Neural cell (in vitro differentiated cells): ENCODE measurements at regions not wholly inside any gene's neighbourhood (a gene's known extent, or its start where the extent isn't known, plus 50 kb on each side); places are given as distances from the start of the nearest gene placed in this dataset.

ENCODE experiments used
- EP300 ChIP-seq: fragments of 450-650 bp; conservative IDR thresholded peaks from 2 replicates; pipeline ENCODE4 v1.6.1; 2014; ENCODE audit warnings: antibody characterized with exemption, mild to moderate bottlenecking, moderate library complexity; ENCODE audit not compliant: poor library complexity, severe bottlenecking
- EZH2 ChIP-seq: fragments of 200-600, 300-800 bp; shearing (Covaris generic), sonication (generic); IDR thresholded peaks from 2 replicates; pipeline ENCODE4 v1.6.1; 2014; ENCODE audit warnings: antibody characterized with exemption, low read length, borderline replicate concordance, mild to moderate bottlenecking; ENCODE audit not compliant: insufficient read depth, poor library complexity, severe bottlenecking
- MXI1 ChIP-seq: fragments of 450-650 bp; conservative IDR thresholded peaks from 2 replicates; pipeline ENCODE4 v1.6.1; 2014; ENCODE audit warnings: antibody characterized with exemption, mild to moderate bottlenecking; ENCODE audit not compliant: poor library complexity, severe bottlenecking
- POLR2AphosphoS5 ChIP-seq: IDR thresholded peaks from 2 replicates; pipeline ENCODE4 v1.6.1; 2012
- RAD21 ChIP-seq: fragments of 450-650 bp; conservative IDR thresholded peaks from 2 replicates; pipeline ENCODE4 v1.6.1; 2014; ENCODE audit warnings: antibody characterized with exemption, mild to moderate bottlenecking, moderate library complexity
- REST ChIP-seq: IDR thresholded peaks from 2 replicates; pipeline ENCODE4 v1.6.1; 2012; ENCODE audit warnings: borderline replicate concordance
- SMC3 ChIP-seq: fragments of 450-650 bp; conservative IDR thresholded peaks from 2 replicates; pipeline ENCODE4 v1.6.1; 2014; ENCODE audit warnings: antibody characterized with exemption, mild to moderate bottlenecking, moderate library complexity; ENCODE audit not compliant: poor library complexity
- TAF1 ChIP-seq: IDR thresholded peaks from 2 replicates; pipeline ENCODE4 v1.6.1; 2012; ENCODE audit warnings: low read depth
- TF ChIP-seq, protein P1 (sequence below): fragments of 450-650 bp; IDR thresholded peaks from 2 replicates; pipeline ENCODE4 v1.5.1; 2014; ENCODE audit warnings: antibody characterized with exemption, mild to moderate bottlenecking, moderate library complexity; ENCODE audit not compliant: poor library complexity, severe bottlenecking

- TF ChIP-seq EP300 = no peak
- TF ChIP-seq EZH2 = no peak
- TF ChIP-seq, protein P1, sequence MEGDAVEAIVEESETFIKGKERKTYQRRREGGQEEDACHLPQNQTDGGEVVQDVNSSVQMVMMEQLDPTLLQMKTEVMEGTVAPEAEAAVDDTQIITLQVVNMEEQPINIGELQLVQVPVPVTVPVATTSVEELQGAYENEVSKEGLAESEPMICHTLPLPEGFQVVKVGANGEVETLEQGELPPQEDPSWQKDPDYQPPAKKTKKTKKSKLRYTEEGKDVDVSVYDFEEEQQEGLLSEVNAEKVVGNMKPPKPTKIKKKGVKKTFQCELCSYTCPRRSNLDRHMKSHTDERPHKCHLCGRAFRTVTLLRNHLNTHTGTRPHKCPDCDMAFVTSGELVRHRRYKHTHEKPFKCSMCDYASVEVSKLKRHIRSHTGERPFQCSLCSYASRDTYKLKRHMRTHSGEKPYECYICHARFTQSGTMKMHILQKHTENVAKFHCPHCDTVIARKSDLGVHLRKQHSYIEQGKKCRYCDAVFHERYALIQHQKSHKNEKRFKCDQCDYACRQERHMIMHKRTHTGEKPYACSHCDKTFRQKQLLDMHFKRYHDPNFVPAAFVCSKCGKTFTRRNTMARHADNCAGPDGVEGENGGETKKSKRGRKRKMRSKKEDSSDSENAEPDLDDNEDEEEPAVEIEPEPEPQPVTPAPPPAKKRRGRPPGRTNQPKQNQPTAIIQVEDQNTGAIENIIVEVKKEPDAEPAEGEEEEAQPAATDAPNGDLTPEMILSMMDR = no peak
- TF ChIP-seq REST = no peak
- no peak for TF ChIP-seq SMC3
- no peak for TF ChIP-seq POLR2AphosphoS5
- TF ChIP-seq RAD21 = no peak
- no peak for TF ChIP-seq MXI1
- TF ChIP-seq TAF1 = no peak
Observed at GRCh38 chr13:100855151-100855550, 180.6 kb upstream of the TMTC4 start.
